ENCODE measurements at regions not wholly inside any gene's neighbourhood (a gene's known extent, or its start where the extent isn't known, plus 50 kb on each side); places are given as distances from the start of the nearest gene placed in this dataset.
"Not testable (repeated sequence)": the region's sequence is repeated elsewhere in the genome, so short reads cannot be mapped to it uniquely, and the experiment has no call there.

DNA sequence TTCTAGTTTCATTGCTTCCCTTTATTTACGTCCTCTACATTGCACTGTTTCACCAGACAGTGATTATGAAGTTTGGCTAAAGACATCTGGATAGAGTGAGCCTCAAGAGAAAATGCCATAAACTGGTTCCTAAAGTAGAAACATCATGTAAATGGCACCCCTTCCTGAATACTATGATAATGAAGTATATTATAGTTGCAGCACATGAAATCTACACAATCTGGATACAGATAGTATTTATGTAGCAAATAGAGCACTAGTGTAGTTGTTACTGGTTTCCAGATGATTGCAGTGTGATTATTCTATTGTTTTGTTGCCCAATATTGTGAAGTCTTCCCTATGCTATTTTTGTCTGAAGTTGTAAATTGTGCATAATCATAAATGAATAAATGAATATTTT, 2786.9 kb upstream of the PCDH20 start:
- no peak for DNase-seq (ENCODE audit: low read depth)

DNA sequence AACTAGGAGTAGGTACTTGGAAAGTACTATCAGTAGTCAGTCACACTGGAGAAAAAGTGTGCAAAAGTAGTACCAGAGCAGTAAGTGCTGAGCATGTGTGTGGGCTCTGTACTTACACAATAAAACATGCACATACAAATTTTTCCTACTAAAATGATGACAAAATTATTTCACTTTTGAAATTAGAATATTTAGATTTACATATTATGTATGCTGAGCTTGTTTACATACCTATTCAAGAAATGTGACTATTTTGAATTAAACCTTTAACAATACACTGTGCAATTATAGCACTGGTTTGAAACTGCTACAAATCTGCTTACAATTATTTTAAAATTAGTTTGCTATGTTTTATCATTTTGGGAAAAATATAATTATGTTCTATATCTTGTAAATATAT, 2781.6 kb upstream of the PCDH20 start:
- DNase-seq (ENCODE audit: low read depth) = no peak

DNA sequence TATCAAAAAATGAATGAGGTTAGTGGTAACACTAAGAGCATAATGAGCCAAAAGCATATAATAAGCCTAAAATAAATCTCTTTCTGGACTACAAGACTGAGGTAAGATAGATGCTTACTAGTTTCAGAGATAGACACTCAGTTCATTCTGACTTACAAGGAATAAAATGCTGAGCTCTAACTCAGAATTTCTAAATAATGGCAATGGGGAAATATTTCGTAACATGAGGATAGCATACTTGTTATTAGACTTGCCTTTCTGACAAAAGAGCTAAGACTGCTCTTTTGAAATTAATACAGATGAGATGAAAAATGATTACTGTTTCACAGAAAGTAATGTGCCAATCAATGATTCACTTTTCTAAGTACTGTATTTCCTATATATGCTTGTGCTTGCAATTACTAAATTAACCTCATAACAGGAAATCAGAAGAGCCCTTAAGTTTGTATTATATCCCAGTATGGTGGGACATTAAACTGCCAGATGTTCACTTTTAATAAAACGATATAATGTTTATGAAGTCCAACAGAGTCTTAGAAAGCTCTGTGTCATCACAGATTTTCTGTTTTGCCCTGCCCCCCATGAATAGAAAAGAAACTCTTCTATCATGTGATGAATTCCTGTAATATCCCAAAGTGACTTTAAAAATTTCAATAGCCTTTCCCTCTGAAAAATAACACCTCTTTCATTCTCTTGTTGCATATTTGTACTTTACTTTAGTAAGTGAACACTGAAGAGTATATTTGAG, 2771.0 kb upstream of the PCDH20 start:
- DNase-seq (ENCODE audit: low read depth) = peak; percentile 28

DNA sequence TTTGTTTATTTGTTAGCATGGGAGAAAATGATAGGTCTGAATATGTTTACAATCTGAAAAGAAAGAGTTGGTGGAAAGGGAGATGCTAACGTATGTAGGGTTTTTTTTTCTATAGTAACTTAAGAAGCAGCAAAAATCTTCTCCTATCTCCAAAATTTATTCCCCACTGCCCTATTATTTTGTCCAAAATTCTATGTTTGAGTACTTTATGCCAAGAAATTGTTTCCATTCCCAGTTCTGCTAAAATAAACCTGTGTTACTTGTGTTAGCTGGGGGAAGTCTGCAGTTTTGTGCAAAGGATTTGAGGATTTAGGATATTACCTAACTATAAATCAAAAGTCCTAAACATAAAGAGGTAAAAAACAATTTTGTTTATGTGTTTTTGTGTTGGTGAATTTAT, 2770.4 kb upstream of the PCDH20 start:
- DNase-seq (ENCODE audit: low read depth) = no peak

DNA sequence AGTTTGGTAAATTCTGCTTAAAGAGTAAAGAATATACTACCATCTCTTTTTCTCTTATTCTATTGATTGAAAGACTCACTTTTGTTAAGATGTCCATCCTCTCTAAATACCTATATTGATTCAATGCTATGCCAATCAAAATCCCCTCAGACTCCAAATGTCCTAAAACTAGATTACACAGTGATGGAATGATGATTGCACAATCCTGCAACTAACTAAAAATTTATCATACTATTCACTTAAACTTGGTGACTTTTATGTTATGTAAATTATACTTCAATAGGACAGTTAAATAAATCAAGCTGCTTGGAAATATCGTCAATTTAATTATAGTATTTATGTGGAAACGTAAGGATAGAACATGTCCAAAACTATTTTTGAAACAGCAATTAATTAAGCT, 2765.1 kb upstream of the PCDH20 start:
- DNase-seq (ENCODE audit: low read depth) = no peak

DNA sequence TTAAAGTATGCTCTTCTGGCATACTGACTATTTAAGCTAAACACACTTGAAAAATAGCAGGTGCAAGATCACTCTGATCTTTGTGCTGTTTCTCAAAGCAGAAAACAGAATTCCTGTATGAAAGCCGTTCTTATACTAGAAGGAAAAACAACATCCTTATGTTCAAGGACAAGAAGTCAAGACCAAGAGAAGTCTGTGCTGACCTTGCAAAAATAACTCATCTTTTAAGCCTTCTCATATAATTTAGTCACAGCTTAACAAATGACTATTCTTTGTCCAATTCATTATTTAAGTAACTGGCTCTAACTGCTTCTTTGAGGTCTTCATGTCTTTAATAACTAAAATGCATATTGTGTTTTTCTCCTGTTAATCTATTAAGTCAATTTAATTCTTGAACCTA, 2750.2 kb upstream of the PCDH20 start:
- DNase-seq (ENCODE audit: low read depth) = no peak

DNA sequence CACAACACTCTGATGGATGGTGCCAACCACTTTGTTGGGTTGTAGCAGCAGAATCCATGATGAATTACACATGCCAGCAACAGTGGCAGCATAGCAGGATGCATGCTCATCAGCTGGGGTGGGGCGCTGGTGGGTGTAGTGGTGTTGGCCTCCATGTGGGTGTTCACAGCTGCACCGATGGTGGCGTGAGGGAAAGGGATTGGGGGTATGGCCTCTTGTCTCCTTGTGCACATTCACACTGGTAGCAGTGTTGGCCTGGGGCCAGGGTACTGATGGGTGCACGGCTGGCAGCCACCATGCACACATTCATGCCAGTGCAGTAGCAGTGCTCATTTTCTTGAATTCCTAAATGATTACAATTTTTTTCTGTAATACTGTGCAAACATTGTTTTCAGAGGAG, 2748.8 kb upstream of the PCDH20 start:
- DNase-seq (ENCODE audit: low read depth) = no peak

DNA sequence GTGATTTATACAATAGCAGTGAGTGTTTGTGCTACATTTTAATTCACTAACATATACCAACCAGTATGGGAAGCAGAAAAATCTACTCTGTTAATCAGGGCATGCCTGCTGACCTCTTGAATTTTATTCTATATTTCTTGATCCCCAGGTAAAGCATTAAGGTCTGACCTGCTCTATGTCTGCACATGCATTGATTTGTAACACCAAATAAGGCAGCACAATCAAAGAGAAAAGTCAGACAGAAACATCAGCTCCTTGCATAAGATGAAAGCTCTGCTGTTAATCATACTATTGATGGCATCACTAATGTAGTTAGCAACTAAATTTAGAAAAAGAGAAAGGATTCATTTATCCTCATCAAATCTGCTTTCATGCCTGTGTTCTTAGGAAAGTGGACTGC, 2744.8 kb upstream of the PCDH20 start:
- DNase-seq (ENCODE audit: low read depth) = no peak

DNA sequence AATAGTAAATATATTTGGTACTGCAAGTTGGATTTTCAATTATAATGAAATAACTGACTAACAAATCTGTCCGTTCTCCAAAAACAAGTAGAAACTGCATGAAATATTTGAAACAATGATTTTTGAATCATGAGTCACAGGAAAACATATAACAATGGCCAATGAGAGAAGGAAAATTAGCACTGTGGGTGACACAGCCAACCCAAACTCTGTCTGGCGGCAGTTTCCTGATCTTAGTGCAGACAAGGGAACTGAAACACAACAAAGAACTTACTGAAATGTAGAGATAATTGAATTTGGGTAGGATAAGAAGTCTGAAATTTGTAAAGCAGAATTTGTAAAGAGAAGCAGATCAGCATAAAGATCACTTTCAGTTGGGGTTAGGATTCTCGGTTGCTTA, 2743.3 kb upstream of the PCDH20 start:
- peak; percentile 22 for DNase-seq (ENCODE audit: low read depth)

DNA sequence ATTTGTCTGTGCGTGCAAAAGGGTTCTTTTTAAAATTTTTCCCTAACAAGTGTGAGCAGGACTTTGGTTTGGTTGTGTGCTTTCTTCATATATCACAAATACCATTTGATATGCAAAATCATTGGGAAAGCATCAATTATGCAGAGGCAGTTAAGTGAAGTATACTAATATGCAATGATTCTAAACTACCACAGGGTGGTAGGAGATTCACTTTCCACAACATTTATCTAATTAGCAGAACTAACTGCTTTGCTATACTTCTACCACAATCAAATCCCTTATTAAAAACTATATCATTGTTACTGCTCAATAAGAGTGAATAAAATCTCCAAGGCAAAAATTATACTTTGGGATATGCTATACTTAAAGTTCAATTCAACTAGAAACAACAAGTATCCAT, 2738.9 kb upstream of the PCDH20 start:
- peak; percentile 51 for DNase-seq (ENCODE audit: low read depth)

DNA sequence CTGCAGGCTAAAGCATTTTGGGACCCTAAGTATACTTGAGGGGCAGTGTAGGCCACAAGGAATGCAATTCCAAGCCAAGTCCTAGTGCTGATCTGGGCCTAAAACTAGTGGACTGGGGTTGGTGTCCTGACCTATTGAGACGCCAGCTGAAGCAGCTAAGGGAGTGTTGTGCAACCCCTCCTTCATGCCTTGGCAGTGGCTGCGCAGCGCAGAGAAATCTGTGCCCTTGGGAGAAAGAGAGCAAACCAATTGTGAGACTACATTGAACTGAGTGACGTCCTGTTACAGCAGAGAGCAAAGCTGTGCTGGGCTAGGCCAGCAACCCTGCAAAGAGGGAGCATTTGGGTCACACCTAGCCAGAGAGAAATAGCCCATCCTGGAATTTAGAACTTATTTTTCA, 2715.0 kb upstream of the PCDH20 start:
- no peak for DNase-seq (ENCODE audit: low read depth)

DNA sequence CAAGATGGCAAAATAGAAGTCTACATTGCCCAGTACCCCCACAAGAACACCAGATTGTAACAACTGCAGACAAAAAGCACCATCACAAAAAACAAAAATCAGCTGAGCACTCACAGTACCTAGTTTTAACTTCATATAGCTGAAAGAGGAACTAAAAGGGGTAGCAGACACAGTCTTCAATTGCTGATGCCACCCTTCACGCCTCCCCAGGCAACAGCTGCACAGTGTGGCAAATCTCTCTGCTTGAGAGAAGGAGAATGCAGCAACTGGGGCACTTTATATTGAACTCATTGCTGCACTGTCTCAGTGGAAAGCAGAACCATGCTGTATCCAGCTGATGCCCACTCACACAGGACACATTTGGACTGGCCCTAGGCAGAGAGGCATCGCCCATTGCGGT, 2714.5 kb upstream of the PCDH20 start:
- DNase-seq (ENCODE audit: low read depth) = no peak

DNA sequence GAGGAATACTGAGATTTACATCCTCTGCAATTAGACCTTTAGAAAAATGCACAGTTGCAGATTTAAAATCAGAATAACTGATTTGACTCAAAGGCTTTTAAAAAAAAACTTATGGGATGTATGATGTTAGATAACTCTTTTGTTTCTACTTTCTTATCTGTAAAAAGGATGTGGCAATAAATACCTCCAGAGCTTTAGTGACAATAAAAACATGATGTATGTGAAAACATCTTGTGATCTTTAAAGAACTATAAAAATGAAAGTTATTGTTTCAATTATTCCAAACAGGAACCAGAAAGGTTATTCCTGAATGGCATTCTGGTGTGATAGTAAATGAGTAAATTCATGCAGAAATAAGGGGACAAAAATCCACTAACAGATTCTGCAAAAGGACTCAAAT, 2712.2 kb upstream of the PCDH20 start:
- DNase-seq (ENCODE audit: low read depth) = no peak

DNA sequence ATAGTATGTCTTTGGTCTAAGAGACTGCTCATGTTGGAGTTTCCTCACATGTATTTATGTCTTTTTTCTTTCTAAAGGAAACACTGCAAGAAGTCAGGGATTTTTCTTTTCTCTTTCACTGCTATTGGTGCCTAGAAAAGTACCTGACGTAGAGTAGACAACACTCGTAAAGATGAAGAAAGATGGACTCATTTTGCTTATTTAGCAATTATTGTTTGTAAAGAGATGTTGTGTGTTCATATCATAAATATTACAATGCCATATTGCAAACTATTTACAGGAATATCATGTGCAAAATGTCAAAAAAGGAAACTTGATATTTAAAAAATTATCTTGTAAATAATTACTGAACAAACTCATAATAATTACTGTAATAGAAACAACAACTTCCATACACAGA, 2711.5 kb upstream of the PCDH20 start:
- no peak for DNase-seq (ENCODE audit: low read depth)

DNA sequence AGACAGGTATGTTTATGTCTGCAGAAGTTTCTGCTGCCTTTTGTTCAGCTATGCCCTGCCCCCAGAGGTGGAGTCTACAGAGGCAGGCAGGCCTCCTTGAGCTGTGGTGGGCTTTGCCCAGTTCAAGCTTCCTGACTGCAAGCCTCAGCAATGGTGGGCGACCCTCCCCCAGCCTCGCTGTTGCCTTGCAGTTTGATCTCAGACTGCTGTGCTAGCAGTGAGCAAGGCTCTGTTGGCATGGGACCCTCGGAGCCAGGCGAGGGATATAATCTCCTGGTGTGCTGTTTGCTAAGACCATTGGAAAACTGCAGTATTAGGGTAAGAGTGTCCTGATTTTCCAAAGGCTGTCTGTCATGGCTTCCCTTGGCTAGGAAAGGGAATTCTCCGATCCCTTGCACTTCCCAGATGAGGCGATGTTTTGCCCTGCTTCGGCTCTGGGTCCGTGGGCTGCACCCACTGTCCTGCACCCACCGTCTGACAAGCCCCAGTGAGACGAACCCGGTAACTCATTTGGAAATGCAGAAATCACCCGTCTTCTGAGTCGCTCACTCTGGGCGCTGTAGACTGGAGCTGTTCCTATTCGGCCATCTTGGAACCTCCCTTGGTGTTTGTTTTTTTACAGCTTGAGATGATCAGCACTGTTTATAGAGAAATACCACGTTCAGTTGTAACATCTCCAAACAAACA, 2705.5 kb upstream of the PCDH20 start:
- not testable (repeated sequence) for DNase-seq (ENCODE audit: low read depth)

DNA sequence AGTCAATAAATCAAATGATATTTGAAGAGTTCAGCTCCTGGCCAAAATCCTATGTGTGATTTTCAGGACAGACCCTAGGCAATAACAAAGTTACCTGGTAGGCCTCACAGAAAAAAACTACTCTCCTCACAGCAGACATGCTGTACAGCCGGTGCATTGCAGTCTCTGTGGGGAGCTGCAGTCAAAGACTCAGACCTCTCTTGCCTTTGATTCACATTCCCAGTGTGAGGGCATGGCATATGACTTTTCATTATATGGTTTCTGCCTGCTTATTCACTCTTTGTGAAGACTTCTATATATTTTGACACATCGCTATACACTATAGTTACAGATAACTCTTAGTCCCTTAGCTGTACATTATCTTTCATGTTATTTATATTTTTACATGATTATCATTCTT, 2684.3 kb upstream of the PCDH20 start:
- DNase-seq (ENCODE audit: low read depth) = no peak

DNA sequence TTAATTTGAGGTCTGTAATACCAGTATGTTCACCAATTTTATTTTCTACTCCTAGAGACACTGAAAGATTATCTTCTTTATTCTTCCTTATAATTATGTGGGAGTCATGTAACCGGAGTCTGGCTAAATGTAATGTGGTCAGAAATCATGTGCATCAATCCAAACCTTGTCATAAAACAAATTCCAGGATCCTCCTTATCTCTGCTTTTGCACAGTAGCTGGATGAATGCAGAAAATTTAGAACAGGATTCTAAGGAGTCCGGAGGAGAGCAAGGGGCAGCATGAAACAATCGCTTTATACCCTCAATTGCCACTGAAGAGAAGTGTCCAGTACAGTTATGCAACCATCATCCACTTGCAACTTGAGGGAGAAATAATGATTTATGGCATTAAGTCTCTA, 2674.7 kb upstream of the PCDH20 start:
- DNase-seq (ENCODE audit: low read depth) = peak; percentile 83

DNA sequence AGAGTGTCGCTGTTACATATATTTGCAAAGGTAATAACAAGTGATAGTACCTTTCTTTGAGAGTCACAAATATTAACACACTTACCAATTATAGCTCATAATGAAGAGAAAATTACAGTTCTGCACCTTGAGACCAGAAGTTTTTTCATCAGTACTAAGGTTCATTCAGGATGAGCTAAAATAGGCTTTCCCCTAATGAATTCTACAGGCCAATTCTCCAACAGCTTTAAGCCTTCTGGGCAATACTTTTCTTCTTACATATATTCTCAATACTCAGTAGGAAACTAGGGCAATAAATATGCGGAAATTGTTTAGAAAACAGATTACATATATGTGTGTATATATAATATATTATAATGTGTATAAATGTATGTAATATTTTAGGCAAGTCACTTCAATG, 2672.8 kb upstream of the PCDH20 start:
- DNase-seq (ENCODE audit: low read depth) = no peak

DNA sequence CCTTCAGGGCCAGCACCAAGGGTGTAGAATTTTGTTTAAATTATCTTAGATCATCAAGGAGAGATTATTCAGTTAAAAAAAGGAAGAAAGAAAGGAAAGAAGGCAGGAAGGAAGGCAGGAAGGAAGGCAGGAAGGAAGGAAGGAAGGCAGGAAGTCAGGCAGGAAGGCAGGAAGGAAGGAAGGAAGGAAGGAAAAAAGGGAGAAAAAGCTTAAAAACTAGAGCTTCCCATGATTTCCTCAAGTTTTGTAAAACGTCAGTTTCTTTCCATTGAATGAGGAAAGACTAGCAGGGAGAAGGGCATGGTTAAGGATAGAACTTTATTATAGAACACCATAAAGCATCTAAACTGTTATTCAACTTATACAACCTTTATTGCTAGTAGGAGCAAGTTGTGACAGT, 2672.0 kb upstream of the PCDH20 start:
- DNase-seq (ENCODE audit: low read depth) = no peak

DNA sequence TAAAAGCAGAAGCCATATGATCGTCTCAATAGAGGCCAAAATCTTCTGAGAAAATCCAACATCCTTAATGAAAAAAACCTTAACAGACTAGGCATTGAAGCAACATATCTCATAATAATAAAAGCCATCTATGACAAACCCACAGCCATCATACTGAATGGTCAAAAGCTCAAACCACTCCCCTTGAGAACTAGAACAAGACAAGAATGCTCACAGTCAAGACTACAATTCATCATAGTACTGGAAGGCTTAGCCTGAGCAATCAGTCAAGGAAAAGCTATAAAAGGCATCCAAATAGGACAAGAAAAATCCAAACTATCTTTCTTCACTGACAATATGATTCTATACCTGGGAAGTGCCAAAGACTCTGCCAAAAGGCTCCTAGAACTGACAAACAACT, 2668.2 kb upstream of the PCDH20 start:
- DNase-seq (ENCODE audit: low read depth) = peak; percentile 1

DNA sequence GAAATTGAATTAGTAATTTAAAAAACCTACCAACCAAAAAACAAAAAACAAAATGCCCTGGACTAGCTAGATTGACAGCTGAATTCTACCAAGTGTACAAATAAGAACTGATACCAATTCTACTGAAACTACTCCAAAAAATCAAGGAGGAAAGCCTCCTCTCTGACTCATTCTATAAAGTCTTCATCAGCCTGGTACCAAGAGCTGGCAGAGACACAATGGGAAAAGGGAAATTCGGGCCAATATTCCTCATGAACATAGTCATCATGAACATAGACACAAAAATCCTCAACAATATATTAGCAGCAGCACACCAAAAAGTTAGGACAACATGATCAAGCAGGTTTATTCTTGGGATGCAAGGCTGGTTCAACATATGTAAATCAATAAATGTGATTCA, 2667.7 kb upstream of the PCDH20 start:
- no peak for DNase-seq (ENCODE audit: low read depth)

DNA sequence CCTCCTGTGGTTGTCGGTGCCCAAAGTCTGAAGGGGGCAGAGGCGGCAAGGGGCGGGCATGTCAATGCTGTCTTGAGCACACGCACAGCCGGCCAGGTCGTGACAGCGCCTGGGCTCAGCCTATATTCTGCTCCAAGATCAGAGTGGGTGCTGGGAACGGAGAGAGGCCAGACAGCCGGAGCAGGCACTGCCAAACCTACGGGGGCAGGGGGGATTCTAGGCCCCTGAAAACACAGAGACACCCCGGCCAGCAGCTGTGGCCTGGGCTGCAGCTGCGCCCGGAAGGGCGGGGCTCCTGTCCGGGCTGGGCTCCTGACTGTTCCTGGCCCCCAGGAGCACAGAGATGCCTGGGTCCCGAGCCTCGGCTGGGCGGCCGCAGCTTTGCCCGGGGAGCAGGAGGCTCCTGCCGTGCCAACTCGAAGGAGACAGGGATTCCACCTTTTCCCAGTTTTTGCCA, 2662.9 kb upstream of the PCDH20 start:
- DNase-seq (ENCODE audit: low read depth) = no peak

DNA sequence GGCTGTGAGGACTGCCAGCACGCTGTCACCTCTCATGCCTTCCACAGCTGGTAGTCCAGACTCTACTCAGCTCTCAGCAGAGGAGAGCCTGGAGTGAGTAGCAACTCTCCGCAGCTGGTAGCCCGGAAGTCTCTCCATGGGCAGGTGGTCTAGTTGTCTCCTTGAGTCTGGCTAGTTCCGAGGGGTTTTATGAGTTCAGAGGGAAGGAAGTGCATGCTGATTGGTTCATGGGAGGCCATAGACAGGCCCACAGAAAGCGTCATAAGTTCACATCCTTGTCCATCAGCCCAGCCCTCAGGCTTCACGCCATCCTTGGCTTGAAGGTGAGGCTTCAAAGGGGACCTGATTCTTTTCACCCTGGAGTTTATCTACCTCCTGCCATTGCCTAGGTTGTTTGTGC, 2662.4 kb upstream of the PCDH20 start:
- no peak for DNase-seq (ENCODE audit: low read depth)
